ENCODE measurements at regions not wholly inside any gene's neighbourhood (a gene's known extent, or its start where the extent isn't known, plus 50 kb on each side); places are given as distances from the start of the nearest gene placed in this dataset.
"Not testable (repeated sequence)": the region's sequence is repeated elsewhere in the genome, so short reads cannot be mapped to it uniquely, and the experiment has no call there.

- H4K20me1 ChIP-seq (ENCODE audit: insufficient read depth, low read length, poor library complexity, severe bottlenecking), result no peaks in the 10 kb centered on the region
- H3K4me2 ChIP-seq (ENCODE audit: low read depth, low read length, poor library complexity, severe bottlenecking), result no peak overlapping the region
- no peaks in the 10 kb centered on the region for H3K79me2 ChIP-seq (ENCODE audit: insufficient read depth, low read length)
- TF ChIP-seq EZH2phosphoT487 (IDR thresholded peaks at IDR 0.05; ENCODE audit: borderline replicate concordance) (no peak), CTCF (conservative IDR thresholded peaks at IDR 0.05; ENCODE audit: low read length) (no peak)
- no peaks in the 10 kb centered on the region for H3K36me3 ChIP-seq (ENCODE audit: insufficient read depth, low read length)
- H3K27me3 ChIP-seq (ENCODE audit: insufficient read depth, low read length, poor library complexity, severe bottlenecking), result no peaks in the 10 kb centered on the region
- no peak overlapping the region for H3K9ac ChIP-seq (ENCODE audit: low read depth, low read length, poor library complexity, severe bottlenecking)
- H3K4me1 ChIP-seq (ENCODE audit: insufficient read depth, low read length, poor library complexity, severe bottlenecking), result no peaks in the 10 kb centered on the region
- H2AFZ ChIP-seq (ENCODE audit: low read length), result no peak overlapping the region
- H3K9me3 ChIP-seq (ENCODE audit: insufficient read depth, low read depth, low read length), result no peaks in the 10 kb centered on the region
- no peak overlapping the region for H3K4me3 ChIP-seq (ENCODE audit: low read length, poor library complexity, severe bottlenecking)
- H3K9me2 ChIP-seq (replicated peaks; ENCODE audit: low read depth, low read length), result no peaks in the 10 kb centered on the region
- no peaks in the 10 kb centered on the region for H3F3A ChIP-seq (ENCODE audit: low read depth)
Measured at GRCh38 chr5:44099643-44100042, 289.6 kb downstream of the FGF10 start.

GRCh38 chr5:44089424-44090144 lies 299.6 kb downstream of the FGF10 start:
- H3K9me3 ChIP-seq (ENCODE audit: insufficient read depth, low read depth, low read length), result no peaks in the 10 kb centered on the region
- no peaks in the 10 kb centered on the region for H3K9me2 ChIP-seq (replicated peaks; ENCODE audit: low read depth, low read length)
- H3F3A ChIP-seq (ENCODE audit: low read depth), result no peaks in the 10 kb centered on the region
- H2AFZ ChIP-seq (ENCODE audit: low read length), result no peak overlapping the region
- H4K20me1 ChIP-seq (ENCODE audit: insufficient read depth, low read length, poor library complexity, severe bottlenecking), result no peaks in the 10 kb centered on the region
- H3K4me3 ChIP-seq (ENCODE audit: low read length, poor library complexity, severe bottlenecking), result no peak overlapping the region
- no peaks in the 10 kb centered on the region for H3K79me2 ChIP-seq (ENCODE audit: insufficient read depth, low read length)
- no peaks in the 10 kb centered on the region for H3K27me3 ChIP-seq (ENCODE audit: insufficient read depth, low read length, poor library complexity, severe bottlenecking)
- H3K36me3 ChIP-seq (ENCODE audit: insufficient read depth, low read length), result no peaks in the 10 kb centered on the region
- no peak overlapping the region for H3K4me2 ChIP-seq (ENCODE audit: low read depth, low read length, poor library complexity, severe bottlenecking)
- no peaks in the 10 kb centered on the region for H3K4me1 ChIP-seq (ENCODE audit: insufficient read depth, low read length, poor library complexity, severe bottlenecking)
- TF ChIP-seq CTCF (conservative IDR thresholded peaks at IDR 0.05; ENCODE audit: low read length) (no peak), EZH2phosphoT487 (IDR thresholded peaks at IDR 0.05; ENCODE audit: borderline replicate concordance) (no peak)
- H3K9ac ChIP-seq (ENCODE audit: low read depth, low read length, poor library complexity, severe bottlenecking), result no peak overlapping the region

- Histone ChIP-seq H2AFZ (ENCODE audit: low read length) (no peak overlapping the region), H4K20me1 (ENCODE audit: insufficient read depth, low read length, poor library complexity, severe bottlenecking) (no peaks in the 10 kb centered on the region), H3K9ac (ENCODE audit: low read depth, low read length, poor library complexity, severe bottlenecking) (no peak overlapping the region), H3K79me2 (ENCODE audit: insufficient read depth, low read length) (no peaks in the 10 kb centered on the region), H3K4me3 (ENCODE audit: low read length, poor library complexity, severe bottlenecking) (no peak overlapping the region), H3K4me2 (ENCODE audit: low read depth, low read length, poor library complexity, severe bottlenecking) (no peak overlapping the region), H3K9me3 (ENCODE audit: insufficient read depth, low read depth, low read length) (no peaks in the 10 kb centered on the region), H3K9me2 (replicated peaks; ENCODE audit: low read depth, low read length) (no peaks in the 10 kb centered on the region), H3K4me1 (ENCODE audit: insufficient read depth, low read length, poor library complexity, severe bottlenecking) (no peaks in the 10 kb centered on the region), H3K36me3 (ENCODE audit: insufficient read depth, low read length) (no peaks in the 10 kb centered on the region), H3K27me3 (ENCODE audit: insufficient read depth, low read length, poor library complexity, severe bottlenecking) (no peaks in the 10 kb centered on the region), H3F3A (ENCODE audit: low read depth) (no peaks in the 10 kb centered on the region)
- TF ChIP-seq CTCF (conservative IDR thresholded peaks at IDR 0.05; ENCODE audit: low read length) (no peak), EZH2phosphoT487 (IDR thresholded peaks at IDR 0.05; ENCODE audit: borderline replicate concordance) (no peak)
Measured at GRCh38 chr5:44085083-44085482, 304.1 kb downstream of the FGF10 start.

GRCh38 chr5:44074547-44074946 lies 314.7 kb downstream of the FGF10 start:
- not testable (repeated sequence) for H3K27me3 ChIP-seq (ENCODE audit: insufficient read depth, low read length, poor library complexity, severe bottlenecking)

More at GRCh38 chr5:44074547-44074946, 314.7 kb downstream of the FGF10 start:
- H4K20me1 ChIP-seq (ENCODE audit: insufficient read depth, low read length, poor library complexity, severe bottlenecking); H2AFZ ChIP-seq (ENCODE audit: low read length); H3K9me2 ChIP-seq (replicated peaks; ENCODE audit: low read depth, low read length); H3K36me3 ChIP-seq (ENCODE audit: insufficient read depth, low read length); H3K4me3 ChIP-seq (ENCODE audit: low read length, poor library complexity, severe bottlenecking); H3K9ac ChIP-seq (ENCODE audit: low read depth, low read length, poor library complexity, severe bottlenecking); H3K79me2 ChIP-seq (ENCODE audit: insufficient read depth, low read length); H3F3A ChIP-seq (ENCODE audit: low read depth); H3K4me2 ChIP-seq (ENCODE audit: low read depth, low read length, poor library complexity, severe bottlenecking); H3K4me1 ChIP-seq (ENCODE audit: insufficient read depth, low read length, poor library complexity, severe bottlenecking); H3K9me3 ChIP-seq (ENCODE audit: insufficient read depth, low read depth, low read length): not testable (repeated sequence)

All from Loucy (cell line).